ENCODE measurements at regions not wholly inside any gene's neighbourhood (a gene's known extent, or its start where the extent isn't known, plus 50 kb on each side); places are given as distances from the start of the nearest gene placed in this dataset.

GRCh38 chr6:139449611-139450000 is 75.2 kb upstream of the CITED2 start (continued):
- TF ChIP-seq PRPF4 (IDR thresholded peaks at IDR 0.05; ENCODE audit: insufficient read depth, low read depth, low read length, poor library complexity, severe bottlenecking) (no peak), EWSR1 (IDR thresholded peaks at IDR 0.05; ENCODE audit: borderline replicate concordance, low read depth, partially characterized antibody) (no peak), TAF15 (IDR thresholded peaks at IDR 0.05; ENCODE audit: low read depth, low read length) (no peak), ZNF75A (CRISPR knock-in tag; IDR thresholded peaks at IDR 0.05) (no peak), ZNF175 (CRISPR knock-in tag; IDR thresholded peaks at IDR 0.05; ENCODE audit: low read depth) (peak; percentile 12; the same call in 1 of the 2 replicates), EP300 (IDR thresholded peaks at IDR 0.05; ENCODE audit: low read length) (peak; percentile 74), ZNF324 (CRISPR knock-in tag; IDR thresholded peaks at IDR 0.05) (no peak), BACH1 (tag; IDR thresholded peaks at IDR 0.05) (peak; percentile 95), NCOA2 (IDR thresholded peaks at IDR 0.05; ENCODE audit: partially characterized antibody in 2 of 2) (peak in 1 of 2 experiments; percentile 20), CBX1 (IDR thresholded peaks at IDR 0.05; ENCODE audit: low read depth) (no peak), MYBL2 (IDR thresholded peaks at IDR 0.05; ENCODE audit: low read depth) (no peak; the same call in 1 of the 2 replicates), MYBL2 (CRISPR knock-in tag; IDR thresholded peaks at IDR 0.05; ENCODE audit: borderline replicate concordance) (no peak), KDM4B (IDR thresholded peaks at IDR 0.05; ENCODE audit: borderline replicate concordance in 2 of 2, low read depth in 1 of 2) (peak in 1 of 2 experiments; percentile 48; a peak in 1 of 4 replicates), MYNN (IDR thresholded peaks at IDR 0.05) (no peak), MYNN (CRISPR knock-in tag; IDR thresholded peaks at IDR 0.05) (no peak), ERF (CRISPR knock-in tag; IDR thresholded peaks at IDR 0.05) (no peak), SIN3A (IDR thresholded peaks at IDR 0.05; ENCODE audit: borderline replicate concordance in 2 of 2, control insufficient read depth in 1 of 2, low read depth in 2 of 2, low read length in 2 of 2) (no peak), ZBTB9 (CRISPR knock-in tag; IDR thresholded peaks at IDR 0.05) (no peak), RBBP5 (IDR thresholded peaks at IDR 0.05; ENCODE audit: borderline replicate concordance, insufficient read depth, low read length, poor library complexity, severe bottlenecking) (no peak), SMARCE1 (IDR thresholded peaks at IDR 0.05) (peak; percentile 75; the same call in 1 of the 2 replicates)
- TF ChIP-seq, protein P1, sequence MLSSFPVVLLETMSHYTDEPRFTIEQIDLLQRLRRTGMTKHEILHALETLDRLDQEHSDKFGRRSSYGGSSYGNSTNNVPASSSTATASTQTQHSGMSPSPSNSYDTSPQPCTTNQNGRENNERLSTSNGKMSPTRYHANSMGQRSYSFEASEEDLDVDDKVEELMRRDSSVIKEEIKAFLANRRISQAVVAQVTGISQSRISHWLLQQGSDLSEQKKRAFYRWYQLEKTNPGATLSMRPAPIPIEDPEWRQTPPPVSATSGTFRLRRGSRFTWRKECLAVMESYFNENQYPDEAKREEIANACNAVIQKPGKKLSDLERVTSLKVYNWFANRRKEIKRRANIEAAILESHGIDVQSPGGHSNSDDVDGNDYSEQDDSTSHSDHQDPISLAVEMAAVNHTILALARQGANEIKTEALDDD (IDR thresholded peaks at IDR 0.05) = no peak
- TF ChIP-seq, protein P2, sequence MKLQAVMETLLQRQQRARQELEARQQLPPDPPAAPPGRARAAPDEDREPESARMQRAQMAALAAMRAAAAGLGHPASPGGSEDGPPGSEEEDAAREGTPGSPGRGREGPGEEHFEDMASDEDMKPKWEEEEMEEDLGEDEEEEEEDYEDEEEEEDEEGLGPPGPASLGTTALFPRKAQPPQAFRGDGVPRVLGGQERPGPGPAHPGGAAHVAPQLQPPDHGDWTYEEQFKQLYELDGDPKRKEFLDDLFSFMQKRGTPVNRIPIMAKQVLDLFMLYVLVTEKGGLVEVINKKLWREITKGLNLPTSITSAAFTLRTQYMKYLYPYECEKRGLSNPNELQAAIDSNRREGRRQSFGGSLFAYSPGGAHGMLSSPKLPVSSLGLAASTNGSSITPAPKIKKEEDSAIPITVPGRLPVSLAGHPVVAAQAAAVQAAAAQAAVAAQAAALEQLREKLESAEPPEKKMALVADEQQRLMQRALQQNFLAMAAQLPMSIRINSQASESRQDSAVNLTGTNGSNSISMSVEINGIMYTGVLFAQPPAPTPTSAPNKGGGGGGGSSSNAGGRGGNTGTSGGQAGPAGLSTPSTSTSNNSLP (IDR thresholded peaks at IDR 0.05; ENCODE audit: borderline replicate concordance, low read depth, low read length) = peak; percentile 47; the same call in 1 of the 2 replicates
- TF ChIP-seq, protein P3, sequence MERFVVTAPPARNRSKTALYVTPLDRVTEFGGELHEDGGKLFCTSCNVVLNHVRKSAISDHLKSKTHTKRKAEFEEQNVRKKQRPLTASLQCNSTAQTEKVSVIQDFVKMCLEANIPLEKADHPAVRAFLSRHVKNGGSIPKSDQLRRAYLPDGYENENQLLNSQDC (CRISPR knock-in tag; IDR thresholded peaks at IDR 0.05) = no peak
- TF ChIP-seq, protein P4, sequence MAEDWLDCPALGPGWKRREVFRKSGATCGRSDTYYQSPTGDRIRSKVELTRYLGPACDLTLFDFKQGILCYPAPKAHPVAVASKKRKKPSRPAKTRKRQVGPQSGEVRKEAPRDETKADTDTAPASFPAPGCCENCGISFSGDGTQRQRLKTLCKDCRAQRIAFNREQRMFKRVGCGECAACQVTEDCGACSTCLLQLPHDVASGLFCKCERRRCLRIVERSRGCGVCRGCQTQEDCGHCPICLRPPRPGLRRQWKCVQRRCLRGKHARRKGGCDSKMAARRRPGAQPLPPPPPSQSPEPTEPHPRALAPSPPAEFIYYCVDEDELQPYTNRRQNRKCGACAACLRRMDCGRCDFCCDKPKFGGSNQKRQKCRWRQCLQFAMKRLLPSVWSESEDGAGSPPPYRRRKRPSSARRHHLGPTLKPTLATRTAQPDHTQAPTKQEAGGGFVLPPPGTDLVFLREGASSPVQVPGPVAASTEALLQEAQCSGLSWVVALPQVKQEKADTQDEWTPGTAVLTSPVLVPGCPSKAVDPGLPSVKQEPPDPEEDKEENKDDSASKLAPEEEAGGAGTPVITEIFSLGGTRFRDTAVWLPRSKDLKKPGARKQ (CRISPR knock-in tag; IDR thresholded peaks at IDR 0.05) = no peak

Data from K562 (cell line).